CD4-positive, alpha-beta memory T cell (primary cell): ENCODE measurements at regions not wholly inside any gene's neighbourhood (a gene's known extent, or its start where the extent isn't known, plus 50 kb on each side); places are given as distances from the start of the nearest gene placed in this dataset.
"Not testable (repeated sequence)": the region's sequence is repeated elsewhere in the genome, so short reads cannot be mapped to it uniquely, and the experiment has no call there.

ENCODE experiments used
- CTCF ChIA-PET: fragments of 350-600 bp; sonication (Branson Sonifier 250); formaldehyde crosslinking; loops from one replicate; lab custom pipeline; 2021; ENCODE audit warnings: inconsistent platforms; ENCODE audit not compliant: partially characterized antibody; lab: Charles Lee
- POLR2A ChIA-PET: fragments of 350-600 bp; sonication (Branson Sonifier 250); formaldehyde crosslinking; loops from one replicate; lab custom pipeline; 2021; ENCODE audit not compliant: partially characterized antibody; lab: Charles Lee
- DNase-seq, 5 donors: peaks; one replicate each; pipeline versions ENCODE4 v3.0.0 to v3.0.0-alpha.2; 2020 to 2022; ENCODE audit warnings: mixed read lengths in 1 of 5
- H3K27ac ChIP-seq: one replicate; pipeline ENCODE4 v1.7.0; 2013; ENCODE audit warnings: low read depth, low read length
- H3K27me3 ChIP-seq: 2 replicates; pipeline ENCODE4 v1.7.0; 2013; ENCODE audit warnings: mild to moderate bottlenecking, low read length, moderate library complexity; ENCODE audit not compliant: insufficient read depth
- H3K36me3 ChIP-seq: 2 replicates; pipeline ENCODE4 v1.7.0; 2013; ENCODE audit warnings: mild to moderate bottlenecking, low read length, moderate library complexity; ENCODE audit not compliant: insufficient read depth
- H3K4me1 ChIP-seq: 2 replicates; pipeline ENCODE4 v1.7.0; 2013; ENCODE audit warnings: mild to moderate bottlenecking, low read length, moderate library complexity; ENCODE audit not compliant: insufficient read depth
- H3K4me3 ChIP-seq, 2 donors: one replicate each; pipeline ENCODE4 v1.7.0; 2013; ENCODE audit warnings: low read length in 2 of 2, mild to moderate bottlenecking in 1 of 2
- H3K9me3 ChIP-seq, 2 donors: one replicate each; pipeline ENCODE4 v1.7.0; 2013; ENCODE audit warnings: low read length in 2 of 2, control low read depth in 1 of 2; ENCODE audit not compliant: control insufficient read depth in 1 of 2
- H3K27ac Mint-ChIP-seq, 7 donors: one replicate each; pipeline ENCODE4 v1.8.0; 2020 to 2021; ENCODE audit warnings: mixed read lengths in 7 of 7, mild to moderate bottlenecking in 6 of 7, inconsistent platforms in 3 of 7, moderate library complexity in 3 of 7
- H3K27me3 Mint-ChIP-seq, 2 donors: one replicate each; pipeline ENCODE4 v1.8.0; 2020 to 2021; ENCODE audit warnings: mixed read lengths in 2 of 2
- H3K36me3 Mint-ChIP-seq, 2 donors: one replicate each; pipeline ENCODE4 v1.8.0; 2020 to 2021; ENCODE audit warnings: mixed read lengths in 2 of 2, inconsistent platforms in 1 of 2, mild to moderate bottlenecking in 1 of 2
- H3K4me1 Mint-ChIP-seq, 4 donors: one replicate each; pipeline ENCODE4 v1.8.0; 2020 to 2021; ENCODE audit warnings: mixed read lengths in 4 of 4, mild to moderate bottlenecking in 1 of 4
- H3K4me3 Mint-ChIP-seq, 8 donors: one replicate each; pipeline ENCODE4 v1.8.0; 2020 to 2021; ENCODE audit warnings: mixed read lengths in 8 of 8, mild to moderate bottlenecking in 7 of 8, moderate library complexity in 6 of 8, inconsistent platforms in 3 of 8
- H3K9me3 Mint-ChIP-seq, 8 donors: one replicate each; pipeline ENCODE4 v1.8.0; 2020 to 2021; ENCODE audit warnings: mixed read lengths in 8 of 8, mild to moderate bottlenecking in 5 of 8, inconsistent platforms in 3 of 8, moderate library complexity in 1 of 8
- intact Hi-C: fragments of 100-400 bp; cut with micrococcal nuclease; formaldehyde crosslinking; loops from one replicate; pipeline ENCODE4 v1.15.1; 2023

GRCh38 chr6:19214231-19214630 lies 622.9 kb upstream of the ID4 start:
- intact Hi-C loops: no loop called here
- peaks cover 0 to 15% (median 5%) of the 10 kb centered on the region in 8 donors for H3K9me3 Mint-ChIP-seq
- CTCF ChIA-PET: no interaction called here

DNA sequence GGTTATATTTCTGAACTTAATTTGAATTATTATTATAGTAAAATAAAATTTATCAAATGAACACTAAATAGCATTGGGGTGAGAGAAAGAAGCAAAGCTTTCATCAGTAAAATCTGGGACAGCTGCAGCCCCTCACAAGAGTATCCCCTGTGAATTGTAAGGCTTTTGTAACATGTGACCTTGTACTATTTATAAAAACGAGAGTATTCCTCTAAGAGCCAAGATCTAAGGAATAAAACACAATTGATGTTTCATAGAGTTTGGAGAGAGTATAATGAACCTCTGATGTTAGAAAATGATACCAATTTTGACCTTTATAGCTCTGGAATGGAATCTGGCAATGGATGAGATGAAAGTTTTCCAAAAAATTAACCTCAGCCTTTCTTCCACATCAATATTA lies 617.2 kb upstream of the ID4 start:
- H3K27ac ChIP-seq: no peak overlapping the region
- Mint-ChIP-seq H3K4me3 (no peak overlapping the region), H3K9me3 (peaks cover 0 to 11% (median 4%) of the 10 kb centered on the region in 8 donors), H3K4me1 (no peaks in the 10 kb centered on the region), H3K36me3 (no peaks in the 10 kb centered on the region), H3K27ac (no peak overlapping the region), H3K27me3 (no peaks in the 10 kb centered on the region)
- ChIA-PET POLR2A (no interaction called here), CTCF (no interaction called here)
- H3K4me3 ChIP-seq: no peak overlapping the region
- H3K4me1 ChIP-seq: no peaks in the 10 kb centered on the region
- H3K36me3 ChIP-seq: no peaks in the 10 kb centered on the region
- intact Hi-C loops: no loop called here
- no peak for DNase-seq
- no peaks in the 10 kb centered on the region for H3K27me3 ChIP-seq
- H3K9me3 ChIP-seq: no peaks in the 10 kb centered on the region

More at GRCh38 chr6:19214231-19214630, 622.9 kb upstream of the ID4 start:
- Mint-ChIP-seq H3K27me3 (no peaks in the 10 kb centered on the region), H3K27ac (no peak overlapping the region), H3K36me3 (no peaks in the 10 kb centered on the region), H3K4me3 (no peak overlapping the region), H3K4me1 (no peaks in the 10 kb centered on the region)
- Histone ChIP-seq H3K4me1 (no peaks in the 10 kb centered on the region), H3K36me3 (no peaks in the 10 kb centered on the region), H3K4me3 (no peak overlapping the region), H3K27me3 (no peaks in the 10 kb centered on the region), H3K9me3 (no peaks in the 10 kb centered on the region), H3K27ac (no peak overlapping the region)
- POLR2A ChIA-PET: no interaction called here
- no peak for DNase-seq

DNA sequence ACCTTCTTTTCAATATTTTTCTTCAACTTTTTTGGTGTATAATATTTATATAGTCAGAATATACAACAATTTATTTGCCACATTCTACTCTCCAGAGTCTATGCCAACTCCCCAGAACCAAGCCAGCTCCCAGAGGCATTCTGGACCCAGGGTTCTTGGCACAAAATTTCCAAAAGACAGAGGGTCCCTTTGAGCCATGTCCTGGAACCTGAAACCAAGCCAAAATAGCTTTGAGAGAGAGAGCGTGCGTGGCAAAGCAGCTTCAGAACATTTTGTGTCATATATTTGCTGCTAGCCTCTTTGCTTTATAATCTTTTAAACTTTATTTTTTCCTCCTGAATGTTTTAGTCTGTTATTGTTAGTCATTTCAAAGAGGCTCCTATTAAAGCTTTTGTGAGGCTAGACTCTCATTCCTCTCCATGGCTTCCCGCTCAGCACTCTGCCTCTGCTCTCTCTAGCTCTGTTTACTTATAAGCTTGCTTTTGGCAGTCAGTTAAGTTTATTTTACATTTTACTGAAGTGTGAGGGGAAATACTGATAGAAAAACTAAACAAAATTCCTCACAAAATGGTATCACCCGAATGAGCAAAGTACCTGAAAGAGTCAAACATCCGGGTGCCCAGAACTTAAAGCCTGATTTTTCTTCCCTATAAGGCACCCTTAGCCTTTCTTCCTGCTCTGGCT lies 605.1 kb upstream of the ID4 start:
- no peak for DNase-seq
- Mint-ChIP-seq H3K9me3 (peaks cover 0 to 27% (median 5%) of the 10 kb centered on the region in 8 donors), H3K27ac (no peak overlapping the region), H3K4me1 (no peaks in the 10 kb centered on the region), H3K4me3 (no peak overlapping the region), H3K36me3 (no peaks in the 10 kb centered on the region), H3K27me3 (no peaks in the 10 kb centered on the region)
- no peaks in the 10 kb centered on the region for H3K36me3 ChIP-seq
- H3K27me3 ChIP-seq: no peaks in the 10 kb centered on the region
- H3K9me3 ChIP-seq: no peaks in the 10 kb centered on the region
- H3K4me3 ChIP-seq: no peak overlapping the region
- CTCF ChIA-PET: no interaction called here
- no peak overlapping the region for H3K27ac ChIP-seq
- POLR2A ChIA-PET: no interaction called here
- H3K4me1 ChIP-seq: no peaks in the 10 kb centered on the region
- intact Hi-C loops: no loop called here

DNA sequence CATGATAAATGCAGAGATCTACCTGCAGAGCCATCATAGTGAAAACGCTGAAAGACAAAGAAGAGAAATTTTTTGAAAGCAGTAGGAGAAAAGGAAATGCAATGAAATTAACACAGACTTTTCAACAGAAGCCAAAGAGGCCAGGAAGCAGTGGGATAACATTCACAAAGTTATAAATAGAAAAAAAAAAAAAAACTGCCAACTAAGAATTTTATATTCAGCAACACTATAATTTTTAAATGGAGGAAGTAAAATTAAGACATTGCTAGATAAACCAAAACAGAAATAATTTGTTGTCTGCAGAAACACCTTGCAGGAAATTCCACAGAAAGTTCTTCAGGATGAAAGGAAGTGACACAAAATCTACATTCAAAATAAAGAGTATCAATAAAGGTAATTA lies 591.5 kb upstream of the ID4 start:
- H3K4me1 ChIP-seq: no peaks in the 10 kb centered on the region
- DNase-seq: no peak
- POLR2A ChIA-PET: no interaction called here
- no peak overlapping the region for H3K27ac Mint-ChIP-seq
- no peaks in the 10 kb centered on the region for H3K36me3 ChIP-seq
- no peak overlapping the region for H3K4me3 Mint-ChIP-seq
- no peaks in the 10 kb centered on the region for H3K4me1 Mint-ChIP-seq
- no peak overlapping the region for H3K4me3 ChIP-seq
- no peaks in the 10 kb centered on the region for H3K27me3 Mint-ChIP-seq
- no peaks in the 10 kb centered on the region for H3K36me3 Mint-ChIP-seq
- no peaks in the 10 kb centered on the region for H3K27me3 ChIP-seq
- H3K27ac ChIP-seq: no peak overlapping the region
- H3K9me3 ChIP-seq: peaks cover 0 to 11% of the 10 kb centered on the region in 2 donors
- H3K9me3 Mint-ChIP-seq: peaks cover 0 to 60% (median 43%) of the 10 kb centered on the region in 8 donors
- intact Hi-C loops: no loop called here
- CTCF ChIA-PET: no interaction called here

DNA sequence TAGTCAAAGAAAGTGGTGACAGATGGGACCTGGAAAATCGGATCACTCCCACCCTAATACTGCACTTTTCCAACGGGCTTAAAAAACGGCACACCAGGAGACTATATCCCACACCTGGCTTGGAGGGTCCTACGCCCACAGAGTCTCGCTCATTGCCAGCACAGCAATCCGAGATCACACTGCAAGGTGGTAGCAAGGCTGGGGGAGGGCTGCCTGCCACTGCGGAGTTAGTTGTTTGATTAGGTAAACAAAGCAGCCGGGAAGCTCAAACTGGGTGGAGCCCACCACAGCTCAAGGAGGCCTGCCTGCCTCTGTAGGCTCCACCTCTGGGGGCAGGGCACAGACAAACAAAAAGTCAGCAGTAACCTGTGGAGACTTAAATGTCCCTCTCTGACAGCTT lies 590.0 kb upstream of the ID4 start:
- H3K4me3 ChIP-seq, H3K27me3 Mint-ChIP-seq, POLR2A ChIA-PET, intact Hi-C loops, H3K27ac ChIP-seq, H3K4me1 ChIP-seq, H3K4me1 Mint-ChIP-seq, CTCF ChIA-PET, H3K4me3 Mint-ChIP-seq, H3K36me3 Mint-ChIP-seq, H3K27me3 ChIP-seq, H3K36me3 ChIP-seq, DNase-seq, H3K27ac Mint-ChIP-seq: not testable (repeated sequence)
- peaks cover 0 to 55% (median 38%) of the 10 kb centered on the region in 8 donors for H3K9me3 Mint-ChIP-seq
- peaks cover 0 to 11% of the 10 kb centered on the region in 2 donors for H3K9me3 ChIP-seq

GRCh38 chr6:19256123-19256522 lies 581.0 kb upstream of the ID4 start:
- H3K27me3 Mint-ChIP-seq, H3K9me3 Mint-ChIP-seq, H3K4me1 ChIP-seq, H3K4me1 Mint-ChIP-seq, H3K36me3 Mint-ChIP-seq, intact Hi-C loops, H3K36me3 ChIP-seq, DNase-seq, H3K9me3 ChIP-seq, H3K4me3 ChIP-seq, H3K27me3 ChIP-seq, H3K4me3 Mint-ChIP-seq, H3K27ac Mint-ChIP-seq, H3K27ac ChIP-seq, CTCF ChIA-PET, POLR2A ChIA-PET: not testable (repeated sequence)

GRCh38 chr6:19261642-19262041 lies 575.5 kb upstream of the ID4 start:
- CTCF ChIA-PET: no interaction called here
- H3K4me3 Mint-ChIP-seq: no peak overlapping the region
- no peak overlapping the region for H3K27ac Mint-ChIP-seq
- no peak for DNase-seq
- H3K9me3 ChIP-seq: no peaks in the 10 kb centered on the region
- H3K27ac ChIP-seq: no peak overlapping the region
- H3K27me3 Mint-ChIP-seq: no peaks in the 10 kb centered on the region
- no peaks in the 10 kb centered on the region for H3K36me3 ChIP-seq
- no peaks in the 10 kb centered on the region for H3K4me1 Mint-ChIP-seq
- H3K4me1 ChIP-seq: no peaks in the 10 kb centered on the region
- H3K4me3 ChIP-seq: no peak overlapping the region
- no peaks in the 10 kb centered on the region for H3K36me3 Mint-ChIP-seq
- H3K9me3 Mint-ChIP-seq: peaks cover 0 to 5% (median 2%) of the 10 kb centered on the region in 8 donors
- POLR2A ChIA-PET: no interaction called here
- no peaks in the 10 kb centered on the region for H3K27me3 ChIP-seq
- intact Hi-C loops: no loop called here

GRCh38 chr6:19268117-19268516 lies 569.1 kb upstream of the ID4 start:
- POLR2A ChIA-PET: no interaction called here
- Histone ChIP-seq H3K9me3 (no peaks in the 10 kb centered on the region), H3K36me3 (no peaks in the 10 kb centered on the region), H3K4me1 (no peaks in the 10 kb centered on the region), H3K27ac (no peak overlapping the region), H3K27me3 (no peaks in the 10 kb centered on the region), H3K4me3 (no peak overlapping the region)
- H3K36me3 Mint-ChIP-seq: no peaks in the 10 kb centered on the region
- H3K27ac Mint-ChIP-seq: no peak overlapping the region
- H3K9me3 Mint-ChIP-seq: peaks cover 0 to 8% (median 4%) of the 10 kb centered on the region in 8 donors
- no peaks in the 10 kb centered on the region for H3K27me3 Mint-ChIP-seq
- no peaks in the 10 kb centered on the region for H3K4me1 Mint-ChIP-seq
- intact Hi-C loops: no loop called here
- CTCF ChIA-PET: no interaction called here
- DNase-seq: no peak
- H3K4me3 Mint-ChIP-seq: no peak overlapping the region
